Cardiac muscle cell (in vitro differentiated cells and primary cell): ENCODE measurements at regions not wholly inside any gene's neighbourhood (a gene's known extent, or its start where the extent isn't known, plus 50 kb on each side); places are given as distances from the start of the nearest gene placed in this dataset.

Experiments
- DNase-seq, 2 donors: peaks; one replicate each; pipeline versions ENCODE4 v3.0.0 to v3.0.0-alpha.2; 2010 to 2017; ENCODE audit warnings: low read depth in 1 of 2, low spot score in 1 of 2
- H3K27ac ChIP-seq: fragments of 200-600 bp; sonication (generic); 2 replicates; pipeline ENCODE4 v1.5.1; 2016
- H3K27me3 ChIP-seq: fragments of 200-600 bp; sonication (generic); 2 replicates; pipeline ENCODE4 v1.6.0; 2016; ENCODE audit warnings: control low read depth
- H3K36me3 ChIP-seq: fragments of 200-600 bp; sonication (generic); 2 replicates; pipeline ENCODE4 v1.5.1; 2016; ENCODE audit warnings: control low read depth
- H3K4me1 ChIP-seq: fragments of 200-600 bp; sonication (generic); 2 replicates; pipeline ENCODE4 v1.8.1; 2017; ENCODE audit warnings: low read depth, mild to moderate bottlenecking, mixed run types
- H3K4me3 ChIP-seq: fragments of 200-600 bp; sonication (generic); 2 replicates; pipeline ENCODE4 v1.5.1; 2016; ENCODE audit warnings: mild to moderate bottlenecking
- H3K9me3 ChIP-seq: fragments of 200-600 bp; sonication (generic); 2 replicates; pipeline ENCODE4 v1.5.1; 2017; ENCODE audit warnings: low read depth, mild to moderate bottlenecking, control low read depth
- CTCF ChIP-seq: IDR thresholded peaks from 2 replicates; pipeline ENCODE4 v1.5.1; 2012; ENCODE audit warnings: low read depth, mild to moderate bottlenecking, low read length

- Histone ChIP-seq H3K9me3 (no peaks in the 10 kb centered on the region), H3K36me3 (no peaks in the 10 kb centered on the region), H3K27ac (no peak overlapping the region), H3K27me3 (no peaks in the 10 kb centered on the region), H3K4me1 (no peaks in the 10 kb centered on the region), H3K4me3 (no peak overlapping the region)
- no peak for DNase-seq
- TF ChIP-seq CTCF, result no peak
Observed at GRCh38 chrX:867966-868647, 237.5 kb downstream of the SHOX start.

- TF ChIP-seq CTCF, result no peak
- no peak for DNase-seq
- H3K9me3 ChIP-seq, result no peaks in the 10 kb centered on the region
- no peaks in the 10 kb centered on the region for H3K27me3 ChIP-seq
- no peak overlapping the region for H3K27ac ChIP-seq
- no peaks in the 10 kb centered on the region for H3K36me3 ChIP-seq
- H3K4me1 ChIP-seq, result no peaks in the 10 kb centered on the region
- H3K4me3 ChIP-seq, result no peak overlapping the region
Observed at GRCh38 chrX:867502-867901, 236.9 kb downstream of the SHOX start.

DNA sequence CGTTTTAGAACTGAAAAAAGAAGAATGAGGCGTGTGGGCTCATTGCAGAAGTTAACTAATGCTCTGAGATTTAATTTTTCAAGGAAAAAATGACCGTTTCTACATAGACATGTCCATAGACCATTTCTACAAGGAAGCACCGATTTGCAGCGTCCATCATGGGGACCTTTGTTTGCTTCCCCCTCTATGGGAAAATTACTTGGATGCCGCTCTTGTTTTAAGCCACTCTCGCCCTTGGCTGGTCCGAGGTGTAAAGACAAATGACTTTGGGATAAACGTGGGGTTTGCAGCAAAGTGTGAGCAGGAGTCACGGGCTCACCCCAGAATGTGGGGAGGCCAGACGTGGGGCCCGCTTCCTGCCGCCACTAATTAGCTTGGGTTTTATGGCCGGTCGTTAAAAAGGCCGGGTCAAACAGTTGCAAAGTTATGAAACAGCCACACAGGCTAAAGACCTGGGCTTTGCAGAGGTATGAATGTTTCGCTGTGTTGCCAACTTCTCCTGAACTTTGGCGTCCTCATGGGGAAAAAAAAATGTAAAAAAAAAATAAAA lies 235.9 kb downstream of the SHOX start:
- Histone ChIP-seq H3K27ac (no peak overlapping the region), H3K9me3 (no peaks in the 10 kb centered on the region), H3K4me3 (no peak overlapping the region), H3K4me1 (no peaks in the 10 kb centered on the region), H3K36me3 (no peaks in the 10 kb centered on the region), H3K27me3 (no peaks in the 10 kb centered on the region)
- DNase-seq, result no peak
- no peak for TF ChIP-seq CTCF

GRCh38 chrX:865422-865821 lies 234.8 kb downstream of the SHOX start:
- no peaks in the 10 kb centered on the region for H3K4me1 ChIP-seq
- no peak for DNase-seq
- H3K9me3 ChIP-seq, result no peaks in the 10 kb centered on the region
- no peaks in the 10 kb centered on the region for H3K27me3 ChIP-seq
- no peak overlapping the region for H3K4me3 ChIP-seq
- no peak for TF ChIP-seq CTCF
- H3K36me3 ChIP-seq, result no peaks in the 10 kb centered on the region
- no peak overlapping the region for H3K27ac ChIP-seq

GRCh38 chrX:861921-862320 lies 231.3 kb downstream of the SHOX start:
- no peaks in the 10 kb centered on the region for H3K36me3 ChIP-seq
- no peak for TF ChIP-seq CTCF
- no peak overlapping the region for H3K4me3 ChIP-seq
- no peak for DNase-seq
- no peaks in the 10 kb centered on the region for H3K9me3 ChIP-seq
- H3K27me3 ChIP-seq, result no peaks in the 10 kb centered on the region
- no peaks in the 10 kb centered on the region for H3K4me1 ChIP-seq
- H3K27ac ChIP-seq, result no peak overlapping the region
